Endothelial cell (in vitro differentiated cells): ENCODE measurements at regions not wholly inside any gene's neighbourhood (a gene's known extent, or its start where the extent isn't known, plus 50 kb on each side); places are given as distances from the start of the nearest gene placed in this dataset.

Experiments
- DNase-seq: peaks from one replicate; pipeline ENCODE4 v3.0.0; 2021; ENCODE audit warnings: low spot score
- H3K27ac Mint-ChIP-seq: one replicate; pipeline ENCODE4 v1.8.0; 2021; ENCODE audit warnings: mixed read lengths, inconsistent platforms; ENCODE audit not compliant: unreplicated experiment
- H3K27me3 Mint-ChIP-seq: one replicate; pipeline ENCODE4 v1.8.0; 2021; ENCODE audit warnings: mild to moderate bottlenecking, moderate library complexity, mixed read lengths, inconsistent platforms; ENCODE audit not compliant: unreplicated experiment
- H3K36me3 Mint-ChIP-seq: one replicate; pipeline ENCODE4 v1.8.0; 2021; ENCODE audit warnings: mild to moderate bottlenecking, low read depth, mixed read lengths, inconsistent platforms; ENCODE audit not compliant: unreplicated experiment
- H3K4me1 Mint-ChIP-seq: one replicate; pipeline ENCODE4 v1.8.0; 2021; ENCODE audit warnings: mild to moderate bottlenecking, mixed read lengths, inconsistent platforms; ENCODE audit not compliant: unreplicated experiment
- H3K4me3 Mint-ChIP-seq: one replicate; pipeline ENCODE4 v1.8.0; 2021; ENCODE audit warnings: mild to moderate bottlenecking, mixed read lengths, inconsistent platforms; ENCODE audit not compliant: unreplicated experiment
- H3K9me3 Mint-ChIP-seq: one replicate; pipeline ENCODE4 v1.8.0; 2021; ENCODE audit warnings: mixed read lengths, inconsistent platforms; ENCODE audit not compliant: unreplicated experiment
- CTCF ChIP-seq: fragments of 200-600 bp; sonication (generic); IDR thresholded peaks from one replicate; pipeline ENCODE4 v1.5.0; 2021; ENCODE audit warnings: antibody characterized with exemption; ENCODE audit not compliant: unreplicated experiment

- H3K27ac Mint-ChIP-seq, result no peak overlapping the region
- H3K27me3 Mint-ChIP-seq, result no peaks in the 10 kb centered on the region
- no peaks in the 10 kb centered on the region for H3K4me1 Mint-ChIP-seq
- H3K36me3 Mint-ChIP-seq, result no peaks in the 10 kb centered on the region
- DNase-seq, result no peak
- no peak overlapping the region for H3K4me3 Mint-ChIP-seq
- no peaks in the 10 kb centered on the region for H3K9me3 Mint-ChIP-seq
- no peak for TF ChIP-seq CTCF
Measured at GRCh38 chr12:73277971-73278370, 1005.8 kb downstream of the TRHDE start.

GRCh38 chr12:73301530-73301929 lies 1029.4 kb downstream of the TRHDE start:
- H3K27me3 Mint-ChIP-seq, result no peaks in the 10 kb centered on the region
- no peak overlapping the region for H3K27ac Mint-ChIP-seq
- no peaks in the 10 kb centered on the region for H3K9me3 Mint-ChIP-seq
- no peak overlapping the region for H3K4me3 Mint-ChIP-seq
- TF ChIP-seq CTCF, result no peak
- no peaks in the 10 kb centered on the region for H3K4me1 Mint-ChIP-seq
- H3K36me3 Mint-ChIP-seq, result no peaks in the 10 kb centered on the region
- DNase-seq, result no peak

GRCh38 chr12:73307260-73307659 lies 1035.1 kb downstream of the TRHDE start:
- no peak overlapping the region for H3K27ac Mint-ChIP-seq
- H3K9me3 Mint-ChIP-seq, result no peaks in the 10 kb centered on the region
- TF ChIP-seq CTCF, result no peak
- H3K27me3 Mint-ChIP-seq, result no peaks in the 10 kb centered on the region
- no peaks in the 10 kb centered on the region for H3K36me3 Mint-ChIP-seq
- H3K4me3 Mint-ChIP-seq, result no peak overlapping the region
- H3K4me1 Mint-ChIP-seq, result no peaks in the 10 kb centered on the region
- DNase-seq, result no peak

GRCh38 chr12:73308079-73308478 lies 1035.9 kb downstream of the TRHDE start:
- no peaks in the 10 kb centered on the region for H3K27me3 Mint-ChIP-seq
- no peak for TF ChIP-seq CTCF
- no peaks in the 10 kb centered on the region for H3K9me3 Mint-ChIP-seq
- no peak overlapping the region for H3K27ac Mint-ChIP-seq
- no peak for DNase-seq
- H3K4me3 Mint-ChIP-seq, result no peak overlapping the region
- no peaks in the 10 kb centered on the region for H3K36me3 Mint-ChIP-seq
- H3K4me1 Mint-ChIP-seq, result no peaks in the 10 kb centered on the region

GRCh38 chr12:73308747-73309146 lies 1036.6 kb downstream of the TRHDE start:
- no peaks in the 10 kb centered on the region for H3K36me3 Mint-ChIP-seq
- H3K27me3 Mint-ChIP-seq, result no peaks in the 10 kb centered on the region
- no peak for DNase-seq
- H3K4me3 Mint-ChIP-seq, result no peak overlapping the region
- H3K27ac Mint-ChIP-seq, result no peak overlapping the region
- no peak for TF ChIP-seq CTCF
- no peaks in the 10 kb centered on the region for H3K9me3 Mint-ChIP-seq
- H3K4me1 Mint-ChIP-seq, result no peaks in the 10 kb centered on the region
